ENCODE measurements at regions not wholly inside any gene's neighbourhood (a gene's known extent, or its start where the extent isn't known, plus 50 kb on each side); places are given as distances from the start of the nearest gene placed in this dataset.

- WGBS (ENCODE audit: insufficient coverage, insufficient replicate concordance, low lambda C conversion rate, missing lambda C conversion rate), result 48% methylated on average over 2 of the region's 2 CpGs
- ATAC-seq, result no peak
- SMC1A ChIA-PET (ENCODE audit: uncharacterized antibody, unreplicated experiment), result no interaction called here
- BruUV-seq (replicated peaks), result no TSS peak
- Histone ChIP-seq H3K27me3 (replicated peaks in 1 of 2; ENCODE audit: control insufficient read depth in 2 of 2, insufficient read depth in 2 of 2, low read length in 1 of 2) (no peaks in the 10 kb centered on the region; a peak in 2 of 4 replicates), H3K9ac (ENCODE audit: control insufficient read depth, insufficient read depth, low read length) (no peak overlapping the region), H3K79me2 (ENCODE audit: control insufficient read depth, insufficient read depth, low read length) (no peaks in the 10 kb centered on the region), H2AFZ (ENCODE audit: control insufficient read depth, low read depth, low read length) (no peak overlapping the region), H4K20me1 (ENCODE audit: control insufficient read depth, insufficient read depth) (no peaks in the 10 kb centered on the region), H3K4me2 (ENCODE audit: control insufficient read depth, insufficient read depth) (no peak overlapping the region), H3K36me3 (ENCODE audit: control insufficient read depth in 2 of 2, insufficient read depth in 2 of 2, low read length in 1 of 2) (no peaks in the 10 kb centered on the region), H3K4me3 (no peak overlapping the region), H3K27ac (ENCODE audit: control insufficient read depth, insufficient read depth) (no peak overlapping the region), H3K4me1 (ENCODE audit: control insufficient read depth, insufficient read depth, low read length) (no peaks in the 10 kb centered on the region), H3K9me3 (replicated peaks; ENCODE audit: control insufficient read depth, insufficient read depth, low read length) (no peaks in the 10 kb centered on the region)
- FAIRE-seq, result no peak
- in situ Hi-C loops (cut with MboI), result no loop called here
- intact Hi-C loops (cut with micrococcal nuclease; ENCODE audit: unreplicated experiment), result no loop called here
- no peak for DNase-seq (ENCODE audit: low read depth, low spot score)
- TF ChIP-seq LARP7 (IDR thresholded peaks at IDR 0.05) (no peak), EP300 (IDR thresholded peaks at IDR 0.05; ENCODE audit: borderline replicate concordance in 1 of 2, control insufficient read depth in 1 of 2, low read depth in 2 of 2, low read length in 2 of 2) (no peak), POU2F2 (IDR thresholded peaks at IDR 0.05; ENCODE audit: borderline replicate concordance, low read depth, low read length) (no peak), PML (IDR thresholded peaks at IDR 0.05; ENCODE audit: low read length) (no peak), ZNF384 (IDR thresholded peaks at IDR 0.05; ENCODE audit: borderline replicate concordance, low read depth, low read length) (no peak), NFYA (IDR thresholded peaks at IDR 0.05; ENCODE audit: borderline replicate concordance, low read depth, low read length) (no peak), IRF3 (IDR thresholded peaks at IDR 0.05) (no peak), YY1 (IDR thresholded peaks at IDR 0.05; ENCODE audit: low read depth, low read length) (no peak), MEF2B (IDR thresholded peaks at IDR 0.05; ENCODE audit: partially characterized antibody, poor library complexity, severe bottlenecking) (no peak), SMARCA5 (IDR thresholded peaks at IDR 0.05) (no peak), SMAD1 (IDR thresholded peaks at IDR 0.05; ENCODE audit: low read depth, partially characterized antibody) (no peak), EZH2 (IDR thresholded peaks at IDR 0.05; ENCODE audit: borderline replicate concordance, control insufficient read depth, low read depth, low read length) (no peak), RELA (IDR thresholded peaks at IDR 0.05; ENCODE audit: borderline replicate concordance, partially characterized antibody) (no peak)
- POLR2A ChIA-PET, result no interaction called here
- RAD21 ChIA-PET (ENCODE audit: unreplicated experiment), result no interaction called here
- CTCF ChIA-PET, result no interaction called here
Measured at GRCh38 chr2:152247337-152247695, 71.8 kb upstream of the STAM2 start.
